ENCODE measurements at regions not wholly inside any gene's neighbourhood (a gene's known extent, or its start where the extent isn't known, plus 50 kb on each side); places are given as distances from the start of the nearest gene placed in this dataset.

DNA sequence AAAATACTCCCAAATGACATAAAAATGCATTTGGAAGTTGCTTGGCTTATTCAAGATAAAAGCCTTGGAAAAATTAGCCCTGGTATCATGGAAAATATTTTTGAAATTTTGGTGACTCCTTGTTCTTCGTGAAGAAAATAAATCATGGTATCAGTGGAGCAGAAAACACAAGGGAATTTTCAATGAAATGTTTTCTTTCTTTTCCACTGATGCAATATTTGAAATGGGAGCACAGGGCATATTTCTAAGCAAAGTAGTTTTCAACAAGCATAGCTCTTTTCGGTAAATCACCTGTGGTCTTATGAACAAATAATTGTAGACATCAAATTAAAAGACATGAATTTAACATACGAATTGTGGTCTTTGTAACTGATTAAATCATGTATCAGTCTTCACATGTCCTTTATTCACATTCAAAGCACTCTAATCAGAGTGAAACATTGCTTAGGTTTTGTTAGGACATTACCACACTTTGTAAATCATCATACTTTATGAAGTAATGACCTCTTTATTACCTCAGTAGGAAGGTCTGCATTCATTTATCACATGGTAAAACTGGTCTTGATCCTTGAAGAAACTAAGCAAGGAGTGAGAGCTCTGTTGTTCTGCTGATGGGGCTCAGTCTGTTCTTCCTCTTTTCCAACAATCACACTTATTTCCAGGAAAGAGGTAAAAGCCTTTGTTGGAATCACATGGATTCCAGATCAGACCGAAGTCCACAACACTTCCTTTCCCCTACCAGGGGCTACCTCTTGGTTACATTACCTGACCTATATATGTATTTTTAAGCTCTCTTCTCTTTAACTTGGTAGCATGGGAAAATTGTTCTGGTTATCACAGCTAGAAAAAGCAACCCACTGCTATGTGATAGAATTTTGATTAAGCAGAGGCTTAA is 413.5 kb upstream of the THBS1 start:
- H3K27ac ChIP-seq: no peak overlapping the region
- H3K9me3 ChIP-seq: no peaks in the 10 kb centered on the region
- intact Hi-C loops (cut with DNase I; ENCODE audit: low total_unique reads): no loop called here
- H3K4me1 ChIP-seq: peaks cover 0 to 6% (median 0%) of the 10 kb centered on the region in 6 donors
- TF ChIP-seq, protein P1, sequence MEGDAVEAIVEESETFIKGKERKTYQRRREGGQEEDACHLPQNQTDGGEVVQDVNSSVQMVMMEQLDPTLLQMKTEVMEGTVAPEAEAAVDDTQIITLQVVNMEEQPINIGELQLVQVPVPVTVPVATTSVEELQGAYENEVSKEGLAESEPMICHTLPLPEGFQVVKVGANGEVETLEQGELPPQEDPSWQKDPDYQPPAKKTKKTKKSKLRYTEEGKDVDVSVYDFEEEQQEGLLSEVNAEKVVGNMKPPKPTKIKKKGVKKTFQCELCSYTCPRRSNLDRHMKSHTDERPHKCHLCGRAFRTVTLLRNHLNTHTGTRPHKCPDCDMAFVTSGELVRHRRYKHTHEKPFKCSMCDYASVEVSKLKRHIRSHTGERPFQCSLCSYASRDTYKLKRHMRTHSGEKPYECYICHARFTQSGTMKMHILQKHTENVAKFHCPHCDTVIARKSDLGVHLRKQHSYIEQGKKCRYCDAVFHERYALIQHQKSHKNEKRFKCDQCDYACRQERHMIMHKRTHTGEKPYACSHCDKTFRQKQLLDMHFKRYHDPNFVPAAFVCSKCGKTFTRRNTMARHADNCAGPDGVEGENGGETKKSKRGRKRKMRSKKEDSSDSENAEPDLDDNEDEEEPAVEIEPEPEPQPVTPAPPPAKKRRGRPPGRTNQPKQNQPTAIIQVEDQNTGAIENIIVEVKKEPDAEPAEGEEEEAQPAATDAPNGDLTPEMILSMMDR (IDR thresholded peaks at IDR 0.05 in 8 of 11, conservative IDR thresholded peaks at IDR 0.05 in 3 of 11): no peak
- no peak for TF ChIP-seq POLR2AphosphoS5 (IDR thresholded peaks at IDR 0.05)
- TF ChIP-seq POLR2A (IDR thresholded peaks at IDR 0.05): no peak
- H3K36me3 ChIP-seq: no peaks in the 10 kb centered on the region
- no peak overlapping the region for H3K4me3 ChIP-seq
- H3K27me3 ChIP-seq (replicated peaks in 1 of 7): no peaks in the 10 kb centered on the region
- WGBS, 5 donors: 62 to 76% (median 74%) methylated on average over 4 of the region's 4 CpGs
- no peak for DNase-seq

DNA sequence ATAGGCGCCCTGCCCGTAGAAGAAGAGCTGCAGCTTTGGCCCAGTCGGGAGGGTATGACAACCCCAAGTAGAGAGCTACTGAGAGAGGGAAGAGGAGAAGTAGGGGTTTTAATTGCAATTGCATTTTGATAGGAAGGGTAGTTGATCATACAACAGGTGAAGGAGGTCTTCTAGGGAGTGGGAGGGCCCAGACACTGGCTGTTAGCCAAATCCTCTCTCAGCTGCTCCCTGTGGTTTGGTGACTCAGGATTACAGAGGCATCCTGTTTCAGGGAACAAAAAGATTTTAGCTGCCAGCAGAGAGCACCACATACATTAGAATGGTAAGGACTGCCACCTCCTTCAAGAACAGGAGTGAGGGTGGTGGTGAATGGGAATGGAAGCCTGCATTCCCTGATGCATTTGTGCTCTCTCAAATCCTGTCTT is 408.9 kb upstream of the THBS1 start:
- TF ChIP-seq, protein P1 (IDR thresholded peaks at IDR 0.05 in 8 of 11, conservative IDR thresholded peaks at IDR 0.05 in 3 of 11): peak in 6 of 11 experiments; percentile 9 to 44 (median 22)
- TF ChIP-seq POLR2AphosphoS5 (IDR thresholded peaks at IDR 0.05): no peak
- H3K9me3 ChIP-seq: no peaks in the 10 kb centered on the region
- no peak overlapping the region for H3K4me3 ChIP-seq
- H3K4me1 ChIP-seq: peaks cover 0 to 6% (median 0%) of the 10 kb centered on the region in 6 donors
- intact Hi-C loops (cut with DNase I; ENCODE audit: low total_unique reads): no loop called here
- H3K27me3 ChIP-seq (replicated peaks in 1 of 7): no peaks in the 10 kb centered on the region
- no peaks in the 10 kb centered on the region for H3K36me3 ChIP-seq
- DNase-seq: no peak
- 72 to 87% (median 76%) methylated on average over 3 of the region's 3 CpGs for WGBS, 5 donors
- peak overlapping the region in 7 of 8 donors; percentile 1 to 62 (median 56) for H3K27ac ChIP-seq

DNA sequence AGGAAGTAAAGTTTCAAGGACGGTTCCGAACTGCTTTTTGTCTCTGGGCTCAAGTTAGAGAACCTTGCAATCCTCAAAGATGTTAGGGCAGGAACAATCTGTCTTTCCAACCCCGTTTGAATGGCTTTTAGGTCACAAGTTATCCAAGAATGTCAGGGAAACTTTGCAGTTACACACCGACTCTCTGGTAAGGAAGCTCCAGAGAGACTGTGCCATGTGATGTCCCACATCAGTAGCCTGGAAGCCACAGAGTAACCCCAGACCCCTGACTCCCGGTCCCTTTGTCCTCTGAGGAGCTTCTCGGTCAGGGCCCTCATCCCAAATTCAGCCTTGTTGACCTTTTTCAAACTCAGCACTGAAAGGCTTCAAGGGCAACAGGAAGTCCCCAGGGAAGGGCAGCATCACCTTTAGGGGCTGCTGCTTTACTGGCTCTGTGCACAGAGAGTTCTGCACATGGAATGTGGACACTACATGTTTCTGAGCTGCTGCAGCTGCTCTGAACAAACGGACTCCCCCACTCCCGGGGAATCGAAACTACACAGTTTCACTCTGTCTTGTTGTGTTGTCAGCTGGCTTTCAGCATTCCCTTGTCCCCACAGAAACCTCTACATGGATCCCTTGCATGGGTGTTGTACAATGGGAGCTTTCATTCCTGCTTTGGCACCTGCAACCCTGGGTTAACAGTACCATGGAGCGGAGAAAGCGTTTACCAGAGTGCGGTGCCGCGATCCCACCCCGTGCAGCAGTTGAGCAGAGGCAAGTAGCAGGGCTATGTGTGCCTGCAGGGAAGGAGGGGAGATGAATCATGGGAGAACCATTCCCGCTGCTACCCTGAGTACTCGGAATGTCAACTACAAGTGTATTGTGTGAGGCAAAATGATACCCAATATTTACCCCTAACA is 408.2 kb upstream of the THBS1 start:
- DNase-seq: no peak
- intact Hi-C loops (cut with DNase I; ENCODE audit: low total_unique reads): no loop called here
- Histone ChIP-seq H3K27me3 (replicated peaks in 1 of 7) (no peaks in the 10 kb centered on the region), H3K4me1 (peaks cover 0 to 6% (median 0%) of the 10 kb centered on the region in 6 donors), H3K27ac (peak overlapping the region in 7 of 8 donors; percentile 10 to 62 (median 56)), H3K4me3 (peak overlapping the region in 1 of 8 donors; percentile 2), H3K9me3 (no peaks in the 10 kb centered on the region), H3K36me3 (no peaks in the 10 kb centered on the region)
- WGBS, 5 donors: 56 to 80% (median 71%) methylated on average over 17 of the region's 17 CpGs
- TF ChIP-seq POLR2A (IDR thresholded peaks at IDR 0.05): no peak
- TF ChIP-seq POLR2AphosphoS5 (IDR thresholded peaks at IDR 0.05): peak in 2 of 3 donors; percentile 20 to 33
- TF ChIP-seq, protein P1 (IDR thresholded peaks at IDR 0.05 in 8 of 11, conservative IDR thresholded peaks at IDR 0.05 in 3 of 11): peak in 1 of 11 experiments; percentile 0

Data from spleen (tissue), 11 donors.